ENCODE measurements at regions not wholly inside any gene's neighbourhood (a gene's known extent, or its start where the extent isn't known, plus 50 kb on each side); places are given as distances from the start of the nearest gene placed in this dataset.

- Histone ChIP-seq H3K9me3 (peaks cover 0 to 13% of the 10 kb centered on the region in 2 donors), H3K36me3 (no peaks in the 10 kb centered on the region), H3K27me3 (no peaks in the 10 kb centered on the region), H3K27ac (no peak overlapping the region), H3K4me3 (no peak overlapping the region), H3K4me1 (no peaks in the 10 kb centered on the region)
- DNase-seq (no peak), ATAC-seq (no peak)
- intact Hi-C loops (cut with DNase I) = no loop called here
- no peak for TF ChIP-seq CTCF (IDR thresholded peaks at IDR 0.05)
Observed at GRCh38 chr4:173860094-173860493, 330.1 kb upstream of the HAND2 start.

- Histone ChIP-seq H3K36me3 (no peaks in the 10 kb centered on the region), H3K9me3 (peaks cover 0 to 5% of the 10 kb centered on the region in 2 donors), H3K27me3 (no peaks in the 10 kb centered on the region), H3K27ac (no peak overlapping the region), H3K4me1 (no peaks in the 10 kb centered on the region), H3K4me3 (no peak overlapping the region)
- DNase-seq (no peak), ATAC-seq (no peak)
- TF ChIP-seq CTCF (IDR thresholded peaks at IDR 0.05) = no peak
- intact Hi-C loops (cut with DNase I) = no loop called here
Observed at GRCh38 chr4:173859091-173859713, 329.2 kb upstream of the HAND2 start.

GRCh38 chr4:173858471-173858870 is 328.4 kb upstream of the HAND2 start:
- H3K4me1 ChIP-seq = no peaks in the 10 kb centered on the region
- no peaks in the 10 kb centered on the region for H3K36me3 ChIP-seq
- intact Hi-C loops (cut with DNase I) = no loop called here
- no peak for TF ChIP-seq CTCF (IDR thresholded peaks at IDR 0.05)
- no peak overlapping the region for H3K4me3 ChIP-seq
- ATAC-seq (no peak), DNase-seq (no peak)
- H3K27me3 ChIP-seq = no peaks in the 10 kb centered on the region
- H3K9me3 ChIP-seq = no peaks in the 10 kb centered on the region
- H3K27ac ChIP-seq = no peak overlapping the region

- no peaks in the 10 kb centered on the region for H3K9me3 ChIP-seq
- H3K27me3 ChIP-seq = no peaks in the 10 kb centered on the region
- intact Hi-C loops (cut with DNase I) = no loop called here
- ATAC-seq = no peak
- H3K27ac ChIP-seq = no peak overlapping the region
- no peak for TF ChIP-seq CTCF (IDR thresholded peaks at IDR 0.05)
- no peak overlapping the region for H3K4me3 ChIP-seq
- no peaks in the 10 kb centered on the region for H3K36me3 ChIP-seq
- no peak for DNase-seq
- H3K4me1 ChIP-seq = no peaks in the 10 kb centered on the region
Observed at GRCh38 chr4:173857828-173858227, 327.8 kb upstream of the HAND2 start.

- DNase-seq = no peak
- no peak overlapping the region for H3K4me3 ChIP-seq
- no peaks in the 10 kb centered on the region for H3K9me3 ChIP-seq
- no peak for TF ChIP-seq CTCF (IDR thresholded peaks at IDR 0.05)
- H3K27me3 ChIP-seq = no peaks in the 10 kb centered on the region
- H3K27ac ChIP-seq = no peak overlapping the region
- H3K36me3 ChIP-seq = no peaks in the 10 kb centered on the region
- ATAC-seq = no peak
- no peaks in the 10 kb centered on the region for H3K4me1 ChIP-seq
- intact Hi-C loops (cut with DNase I) = no loop called here
Observed at GRCh38 chr4:173855015-173855414, 325.0 kb upstream of the HAND2 start.
